ENCODE measurements at regions not wholly inside any gene's neighbourhood (a gene's known extent, or its start where the extent isn't known, plus 50 kb on each side); places are given as distances from the start of the nearest gene placed in this dataset.

- no peak overlapping the region for H3K4me2 ChIP-seq
- Mint-ChIP-seq H3K9me3 (no peaks in the 10 kb centered on the region), H3K27ac (peak overlapping the region; percentile 7; the same call in 1 of the 2 replicates), H3K27me3 (ENCODE audit: insufficient read depth, low read depth, poor library complexity) (peaks cover 3% of the 10 kb centered on the region), H3K4me3 (no peak overlapping the region), H3K36me3 (ENCODE audit: low read depth) (no peaks in the 10 kb centered on the region), H3K4me1 (peaks cover 41% of the 10 kb centered on the region)
- no peak overlapping the region for H3K27ac ChIP-seq (ENCODE audit: low read depth)
- no peaks in the 10 kb centered on the region for H3K79me2 ChIP-seq (replicated peaks; ENCODE audit: insufficient read depth)
- H2AFZ ChIP-seq, result no peak overlapping the region
- H3K9me2 ChIP-seq (ENCODE audit: insufficient read depth), result no peaks in the 10 kb centered on the region
- ATAC-seq (no peak), DNase-seq (ENCODE audit: low spot score) (no peak)
- no peaks in the 10 kb centered on the region for H3K36me3 ChIP-seq (ENCODE audit: insufficient read depth)
- TF ChIP-seq ZNF331 (CRISPR knock-in tag; IDR thresholded peaks at IDR 0.05; ENCODE audit: low read depth), result no peak
- TF ChIP-seq POLR2AphosphoS5 (IDR thresholded peaks at IDR 0.05; ENCODE audit: low read depth), result no peak
- TF ChIP-seq EZH2 (IDR thresholded peaks at IDR 0.05; ENCODE audit: low read depth, unreplicated experiment), result no peak
- no peak for TF ChIP-seq NANOG (IDR thresholded peaks at IDR 0.05; ENCODE audit: borderline replicate concordance)
- TF ChIP-seq, protein P1, sequence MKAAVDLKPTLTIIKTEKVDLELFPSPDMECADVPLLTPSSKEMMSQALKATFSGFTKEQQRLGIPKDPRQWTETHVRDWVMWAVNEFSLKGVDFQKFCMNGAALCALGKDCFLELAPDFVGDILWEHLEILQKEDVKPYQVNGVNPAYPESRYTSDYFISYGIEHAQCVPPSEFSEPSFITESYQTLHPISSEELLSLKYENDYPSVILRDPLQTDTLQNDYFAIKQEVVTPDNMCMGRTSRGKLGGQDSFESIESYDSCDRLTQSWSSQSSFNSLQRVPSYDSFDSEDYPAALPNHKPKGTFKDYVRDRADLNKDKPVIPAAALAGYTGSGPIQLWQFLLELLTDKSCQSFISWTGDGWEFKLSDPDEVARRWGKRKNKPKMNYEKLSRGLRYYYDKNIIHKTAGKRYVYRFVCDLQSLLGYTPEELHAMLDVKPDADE (IDR thresholded peaks at IDR 0.05), result no peak
- TF ChIP-seq CREB1 (CRISPR knock-in tag; IDR thresholded peaks at IDR 0.05; ENCODE audit: low read depth), result no peak
- TF ChIP-seq JUNB (IDR thresholded peaks at IDR 0.05; ENCODE audit: unreplicated experiment), result no peak
- TF ChIP-seq STAT1 (IDR thresholded peaks at IDR 0.05; ENCODE audit: unreplicated experiment), result no peak
- TF ChIP-seq EZH2phosphoT487 (IDR thresholded peaks at IDR 0.05; ENCODE audit: unreplicated experiment), result no peak
- TF ChIP-seq, protein P2, sequence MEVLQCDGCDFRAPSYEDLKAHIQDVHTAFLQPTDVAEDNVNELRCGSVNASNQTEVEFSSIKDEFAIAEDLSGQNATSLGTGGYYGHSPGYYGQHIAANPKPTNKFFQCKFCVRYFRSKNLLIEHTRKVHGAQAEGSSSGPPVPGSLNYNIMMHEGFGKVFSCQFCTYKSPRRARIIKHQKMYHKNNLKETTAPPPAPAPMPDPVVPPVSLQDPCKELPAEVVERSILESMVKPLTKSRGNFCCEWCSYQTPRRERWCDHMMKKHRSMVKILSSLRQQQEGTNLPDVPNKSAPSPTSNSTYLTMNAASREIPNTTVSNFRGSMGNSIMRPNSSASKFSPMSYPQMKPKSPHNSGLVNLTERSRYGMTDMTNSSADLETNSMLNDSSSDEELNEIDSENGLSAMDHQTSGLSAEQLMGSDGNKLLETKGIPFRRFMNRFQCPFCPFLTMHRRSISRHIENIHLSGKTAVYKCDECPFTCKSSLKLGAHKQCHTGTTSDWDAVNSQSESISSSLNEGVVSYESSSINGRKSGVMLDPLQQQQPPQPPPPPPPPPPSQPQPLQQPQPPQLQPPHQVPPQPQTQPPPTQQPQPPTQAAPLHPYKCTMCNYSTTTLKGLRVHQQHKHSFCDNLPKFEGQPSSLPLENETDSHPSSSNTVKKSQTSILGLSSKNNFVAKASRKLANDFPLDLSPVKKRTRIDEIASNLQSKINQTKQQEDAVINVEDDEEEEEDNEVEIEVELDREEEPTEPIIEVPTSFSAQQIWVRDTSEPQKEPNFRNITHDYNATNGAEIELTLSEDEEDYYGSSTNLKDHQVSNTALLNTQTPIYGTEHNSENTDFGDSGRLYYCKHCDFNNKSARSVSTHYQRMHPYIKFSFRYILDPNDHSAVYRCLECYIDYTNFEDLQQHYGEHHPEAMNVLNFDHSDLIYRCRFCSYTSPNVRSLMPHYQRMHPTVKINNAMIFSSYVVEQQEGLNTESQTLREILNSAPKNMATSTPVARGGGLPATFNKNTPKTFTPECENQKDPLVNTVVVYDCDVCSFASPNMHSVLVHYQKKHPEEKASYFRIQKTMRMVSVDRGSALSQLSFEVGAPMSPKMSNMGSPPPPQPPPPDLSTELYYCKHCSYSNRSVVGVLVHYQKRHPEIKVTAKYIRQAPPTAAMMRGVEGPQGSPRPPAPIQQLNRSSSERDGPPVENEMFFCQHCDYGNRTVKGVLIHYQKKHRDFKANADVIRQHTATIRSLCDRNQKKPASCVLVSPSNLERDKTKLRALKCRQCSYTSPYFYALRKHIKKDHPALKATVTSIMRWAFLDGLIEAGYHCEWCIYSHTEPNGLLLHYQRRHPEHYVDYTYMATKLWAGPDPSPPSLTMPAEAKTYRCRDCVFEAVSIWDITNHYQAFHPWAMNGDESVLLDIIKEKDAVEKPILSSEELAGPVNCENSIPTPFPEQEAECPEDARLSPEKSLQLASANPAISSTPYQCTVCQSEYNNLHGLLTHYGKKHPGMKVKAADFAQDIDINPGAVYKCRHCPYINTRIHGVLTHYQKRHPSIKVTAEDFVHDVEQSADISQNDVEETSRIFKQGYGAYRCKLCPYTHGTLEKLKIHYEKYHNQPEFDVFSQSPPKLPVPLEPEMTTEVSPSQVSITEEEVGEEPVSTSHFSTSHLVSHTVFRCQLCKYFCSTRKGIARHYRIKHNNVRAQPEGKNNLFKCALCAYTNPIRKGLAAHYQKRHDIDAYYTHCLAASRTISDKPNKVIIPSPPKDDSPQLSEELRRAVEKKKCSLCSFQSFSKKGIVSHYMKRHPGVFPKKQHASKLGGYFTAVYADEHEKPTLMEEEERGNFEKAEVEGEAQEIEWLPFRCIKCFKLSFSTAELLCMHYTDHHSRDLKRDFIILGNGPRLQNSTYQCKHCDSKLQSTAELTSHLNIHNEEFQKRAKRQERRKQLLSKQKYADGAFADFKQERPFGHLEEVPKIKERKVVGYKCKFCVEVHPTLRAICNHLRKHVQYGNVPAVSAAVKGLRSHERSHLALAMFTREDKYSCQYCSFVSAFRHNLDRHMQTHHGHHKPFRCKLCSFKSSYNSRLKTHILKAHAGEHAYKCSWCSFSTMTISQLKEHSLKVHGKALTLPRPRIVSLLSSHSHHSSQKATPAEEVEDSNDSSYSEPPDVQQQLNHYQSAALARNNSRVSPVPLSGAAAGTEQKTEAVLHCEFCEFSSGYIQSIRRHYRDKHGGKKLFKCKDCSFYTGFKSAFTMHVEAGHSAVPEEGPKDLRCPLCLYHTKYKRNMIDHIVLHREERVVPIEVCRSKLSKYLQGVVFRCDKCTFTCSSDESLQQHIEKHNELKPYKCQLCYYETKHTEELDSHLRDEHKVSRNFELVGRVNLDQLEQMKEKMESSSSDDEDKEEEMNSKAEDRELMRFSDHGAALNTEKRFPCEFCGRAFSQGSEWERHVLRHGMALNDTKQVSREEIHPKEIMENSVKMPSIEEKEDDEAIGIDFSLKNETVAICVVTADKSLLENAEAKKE (CRISPR knock-in tag; IDR thresholded peaks at IDR 0.05), result no peak
- no peak for TF ChIP-seq ZNF114 (CRISPR knock-in tag; IDR thresholded peaks at IDR 0.05)
- TF ChIP-seq CTCF (conservative IDR thresholded peaks at IDR 0.05; ENCODE audit: low read depth in 2 of 2), result no peak
- TF ChIP-seq REST (IDR thresholded peaks at IDR 0.05; ENCODE audit: unreplicated experiment), result no peak
- no peaks in the 10 kb centered on the region for H3F3A ChIP-seq (replicated peaks; ENCODE audit: low read depth)
- H3K4me1 ChIP-seq (ENCODE audit: insufficient read depth), result peaks cover 35% of the 10 kb centered on the region
- H3K27me3 ChIP-seq (ENCODE audit: insufficient read depth), result no peaks in the 10 kb centered on the region
- no peaks in the 10 kb centered on the region for H4K20me1 ChIP-seq (replicated peaks; ENCODE audit: insufficient read depth)
- no peak overlapping the region for H3K4me3 ChIP-seq
Measured at GRCh38 chr5:92907938-92908606, 672.9 kb downstream of the NR2F1-AS1 start.

All from GM23338 (cell line).